NCI-H128 (cell line): ENCODE measurements at regions not wholly inside any gene's neighbourhood (a gene's known extent, or its start where the extent isn't known, plus 50 kb on each side); places are given as distances from the start of the nearest gene placed in this dataset.

Experiments used
- DNase-seq: peaks from one replicate; lab custom pipeline; 2025; ENCODE audit not compliant: unreplicated experiment; lab: John Stamatoyannopoulos, UW

DNA sequence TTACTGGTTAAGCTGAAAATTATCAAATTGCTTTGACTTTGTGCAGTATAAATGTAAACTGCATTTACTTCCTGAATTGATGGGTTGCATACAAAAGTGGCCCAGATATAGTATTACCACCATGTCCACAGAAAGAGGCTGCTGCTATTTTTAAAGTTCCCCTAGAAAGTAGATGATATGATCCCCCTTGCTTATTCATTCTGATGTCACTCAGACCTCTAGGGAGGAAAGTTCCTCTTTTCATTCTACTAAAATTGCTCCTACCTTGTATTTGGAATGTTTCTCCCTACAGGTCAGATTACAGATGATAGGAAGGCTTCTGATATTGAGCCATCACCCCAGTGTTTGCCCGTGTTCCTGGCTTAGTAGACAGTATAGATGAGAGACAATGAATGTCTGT, 247.6 kb upstream of the TNP1 start:
- no peak for DNase-seq

DNA sequence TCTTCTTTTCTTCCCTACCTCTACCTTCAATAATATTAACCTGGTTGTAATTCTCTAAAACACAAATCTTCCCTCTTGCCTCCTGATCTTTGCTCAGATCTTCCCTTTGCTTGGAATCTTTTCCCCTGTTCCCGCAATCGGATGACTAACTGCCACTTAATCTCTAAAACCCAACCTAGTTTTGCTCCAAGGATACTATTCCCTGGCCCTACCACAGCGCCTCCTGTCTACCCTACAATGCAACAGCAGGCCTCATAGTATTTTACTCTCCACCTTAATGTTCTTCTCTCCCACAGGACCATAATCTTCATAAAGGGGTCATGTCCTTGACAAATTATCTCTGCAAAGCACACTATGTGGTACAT, 246.8 kb upstream of the TNP1 start:
- no peak for DNase-seq

DNA sequence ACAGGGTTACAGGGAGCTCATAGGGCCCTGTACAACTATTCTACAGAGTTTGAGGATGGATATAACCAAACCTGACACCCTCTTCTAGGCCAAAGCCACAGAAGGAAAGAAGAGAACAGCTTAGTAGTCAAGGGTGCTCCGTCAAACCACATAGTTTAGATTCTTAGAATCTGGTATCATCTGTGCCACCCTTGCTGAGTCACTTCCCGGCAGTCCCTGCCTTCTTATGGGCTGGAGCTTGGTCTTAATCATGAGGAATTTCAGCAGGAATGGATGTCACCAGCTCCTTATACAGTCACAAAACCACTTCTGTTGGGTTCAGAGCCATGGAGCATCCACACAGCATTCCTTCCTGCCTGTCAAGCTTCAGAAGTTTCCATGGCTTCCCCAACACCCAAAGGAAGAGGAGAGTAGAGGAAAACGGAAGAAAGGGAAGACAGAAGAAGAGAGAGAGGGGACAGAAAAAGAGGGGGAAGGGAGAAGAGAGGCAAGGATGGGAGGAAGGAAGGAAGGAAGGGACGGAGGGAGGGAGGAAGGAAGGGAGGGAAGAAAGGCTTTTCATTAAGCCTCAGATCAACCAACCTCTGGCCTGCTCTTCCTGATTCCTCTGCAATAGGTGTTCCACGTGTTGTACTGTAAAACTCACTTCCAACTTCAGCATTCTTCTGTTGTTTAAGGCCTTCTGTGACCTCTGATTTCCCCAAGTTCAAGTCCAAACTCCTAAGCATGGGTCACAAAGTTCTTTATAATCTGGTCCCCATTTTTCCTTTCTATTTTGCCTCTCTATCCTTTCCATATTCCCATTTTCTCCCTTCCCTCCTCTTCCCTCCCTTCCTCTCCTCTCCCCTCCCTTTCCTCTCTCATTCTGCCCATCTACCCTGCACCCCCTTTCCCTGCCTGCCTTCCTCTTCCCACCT, 246.1 kb upstream of the TNP1 start:
- no peak for DNase-seq

DNA sequence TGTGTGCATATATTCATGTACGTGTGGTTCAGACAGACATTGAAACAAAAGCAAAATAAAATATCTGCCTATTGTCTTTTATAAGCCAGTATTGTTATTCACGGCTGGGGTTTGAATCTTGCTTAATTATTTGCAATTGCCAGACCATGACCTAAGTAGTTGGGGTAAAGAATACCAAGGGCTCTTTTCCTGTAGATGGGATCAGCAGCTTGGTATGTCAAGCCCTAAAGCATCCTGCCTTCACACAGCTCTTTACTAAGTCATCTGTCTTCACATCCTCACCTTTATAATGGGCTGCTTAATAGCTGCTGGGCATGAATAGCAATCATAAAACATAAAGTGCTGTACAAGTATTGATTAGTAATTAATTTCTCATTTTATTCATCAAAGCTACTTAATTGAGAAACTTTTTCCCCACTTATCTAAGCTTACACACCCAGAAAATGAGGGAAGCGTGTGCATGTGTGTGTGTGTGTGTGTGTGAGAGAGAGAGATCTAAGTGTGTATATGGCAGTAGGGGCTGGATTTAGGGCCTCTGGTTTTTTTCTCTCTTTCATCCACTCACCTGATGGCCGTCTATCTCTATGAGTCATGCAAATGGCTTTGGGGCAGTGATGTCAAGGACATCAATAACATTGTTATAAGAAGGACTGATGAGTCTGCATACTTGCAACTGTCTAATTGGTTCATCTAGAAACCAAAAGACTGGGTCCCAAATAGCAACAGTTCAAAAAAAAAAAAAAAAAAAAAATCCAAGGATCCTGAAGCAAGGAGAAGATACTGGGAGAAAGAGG, 244.1 kb upstream of the TNP1 start:
- no peak for DNase-seq

DNA sequence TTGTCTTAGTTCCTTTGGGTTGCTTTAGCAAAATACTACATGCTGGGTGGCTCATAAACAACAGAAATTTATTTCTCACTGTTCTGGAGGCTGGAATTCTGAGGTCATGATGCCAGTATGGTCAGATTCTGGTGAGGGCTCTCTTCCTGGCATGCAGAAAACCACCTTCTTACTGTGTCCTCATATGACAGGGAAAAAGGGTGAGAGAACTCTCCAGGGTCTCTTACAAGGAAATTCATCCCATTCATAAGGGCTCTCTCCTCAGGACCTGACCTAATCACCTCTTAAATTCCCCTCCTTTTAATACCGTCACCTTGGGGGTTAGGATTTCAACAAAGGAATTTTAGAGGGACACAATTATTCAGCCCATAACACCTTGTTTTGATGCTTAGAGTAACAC, 243.1 kb upstream of the TNP1 start:
- DNase-seq: no peak

DNA sequence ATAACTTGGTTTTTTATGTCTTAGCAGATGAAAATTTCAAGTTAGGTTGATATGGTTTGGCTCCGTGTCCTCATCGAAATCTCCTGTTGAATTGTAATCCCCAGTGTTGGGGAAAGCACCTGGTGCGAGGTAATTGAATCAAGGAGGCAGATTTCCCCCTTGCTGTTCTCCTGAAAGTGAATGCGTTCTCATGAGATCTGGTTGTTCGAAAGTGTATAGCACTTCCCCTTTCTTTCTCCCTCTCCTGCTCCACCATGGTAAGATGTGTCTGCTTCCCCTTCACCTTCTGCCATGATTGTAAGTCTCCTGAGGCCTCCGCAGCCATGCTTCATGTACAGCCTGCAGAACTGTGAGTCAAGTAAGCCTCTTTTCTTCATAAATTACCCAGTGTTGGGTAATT, 242.1 kb upstream of the TNP1 start:
- DNase-seq: no peak

DNA sequence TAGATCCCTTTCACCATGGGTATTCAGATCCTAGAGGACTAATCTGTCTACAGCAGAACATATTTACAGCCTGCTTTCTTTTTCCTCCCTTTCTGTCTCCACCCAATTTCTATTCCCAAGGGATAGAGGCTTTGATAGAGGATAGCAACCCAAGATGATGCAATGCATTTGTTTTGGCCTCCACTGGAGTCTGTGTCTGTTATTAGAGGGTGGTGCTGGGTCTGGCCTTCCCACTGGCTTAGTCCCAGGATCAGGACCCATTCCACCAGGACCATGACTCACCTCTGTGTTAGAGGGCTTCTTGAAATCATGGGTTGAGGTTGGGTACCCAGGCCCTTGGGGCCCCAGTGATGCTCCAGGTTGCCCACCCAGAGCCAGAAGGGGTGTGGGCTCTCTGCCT, 239.7 kb upstream of the TNP1 start:
- no peak for DNase-seq

DNA sequence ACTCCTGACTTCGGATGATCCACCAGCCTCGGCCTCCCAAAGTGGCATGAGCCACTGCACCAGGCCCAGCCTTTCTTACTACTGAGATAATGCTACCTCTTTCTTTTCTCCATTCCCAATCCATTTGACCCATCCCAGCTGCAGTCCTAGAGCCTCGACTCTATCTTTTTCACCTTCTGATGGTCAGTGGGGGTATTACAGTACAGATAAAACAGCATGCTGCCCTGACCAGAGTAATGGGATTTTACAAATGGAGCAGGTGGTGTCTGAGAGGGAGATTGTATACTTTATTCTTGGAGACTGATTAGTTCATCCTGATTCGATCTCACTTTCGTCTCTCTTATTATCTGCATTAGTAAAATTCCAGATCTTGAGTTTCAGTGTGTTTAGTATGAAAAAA, 238.6 kb upstream of the TNP1 start:
- no peak for DNase-seq

DNA sequence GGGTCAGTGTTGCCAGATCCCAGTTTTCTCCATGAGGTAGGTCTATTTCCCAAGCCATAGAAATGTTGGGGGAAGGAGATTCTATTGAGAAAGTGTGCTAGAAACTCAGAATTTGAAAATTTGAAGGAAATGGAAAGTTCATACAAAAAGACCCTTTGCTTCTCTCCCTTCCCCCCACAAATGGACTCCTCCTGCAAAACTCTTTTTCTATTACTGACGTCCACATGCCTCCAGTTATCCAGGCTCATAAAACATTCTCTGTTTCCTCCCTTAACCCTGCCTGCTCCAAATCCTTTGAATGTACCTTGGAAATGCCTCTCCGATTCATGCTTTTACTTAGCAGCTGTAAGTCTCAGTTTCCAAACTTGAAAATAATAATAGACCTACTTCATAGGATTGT, 237.5 kb upstream of the TNP1 start:
- no peak for DNase-seq

DNA sequence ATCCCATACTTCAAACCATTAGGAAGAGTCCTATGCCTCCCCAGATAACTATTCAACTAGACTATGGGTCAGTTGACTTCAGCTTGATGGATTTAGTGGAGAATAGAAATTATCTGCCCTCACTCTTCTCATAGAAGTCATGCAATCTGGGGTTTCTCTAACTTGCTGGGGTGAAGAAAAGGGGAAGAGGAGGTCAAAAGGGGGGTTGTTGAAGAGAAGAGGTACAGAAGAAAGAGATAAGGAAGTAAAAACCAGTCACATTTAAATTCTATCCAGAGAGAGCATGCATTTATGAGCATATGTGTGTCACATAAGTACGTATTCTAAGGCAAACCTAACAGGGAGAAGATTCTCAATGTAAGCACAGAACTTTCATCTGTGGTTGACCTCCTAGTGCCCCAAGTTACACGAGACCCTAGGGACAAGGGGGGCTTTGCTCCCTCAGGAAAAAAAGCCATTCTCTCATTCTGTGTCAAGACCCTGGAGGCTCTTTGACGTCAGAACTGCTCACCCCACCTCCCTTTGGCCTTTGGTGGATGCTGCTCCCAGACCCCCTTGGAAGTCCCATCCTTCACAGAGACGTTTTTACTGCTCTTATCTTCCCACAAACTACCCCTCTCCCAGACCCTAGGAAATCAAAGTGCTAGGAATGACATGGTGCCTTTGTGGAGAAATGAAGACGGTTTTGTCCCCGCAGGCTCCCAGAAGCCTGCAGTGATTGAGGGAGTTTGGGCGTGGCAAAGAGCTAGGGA, 236.8 kb upstream of the TNP1 start:
- no peak for DNase-seq

DNA sequence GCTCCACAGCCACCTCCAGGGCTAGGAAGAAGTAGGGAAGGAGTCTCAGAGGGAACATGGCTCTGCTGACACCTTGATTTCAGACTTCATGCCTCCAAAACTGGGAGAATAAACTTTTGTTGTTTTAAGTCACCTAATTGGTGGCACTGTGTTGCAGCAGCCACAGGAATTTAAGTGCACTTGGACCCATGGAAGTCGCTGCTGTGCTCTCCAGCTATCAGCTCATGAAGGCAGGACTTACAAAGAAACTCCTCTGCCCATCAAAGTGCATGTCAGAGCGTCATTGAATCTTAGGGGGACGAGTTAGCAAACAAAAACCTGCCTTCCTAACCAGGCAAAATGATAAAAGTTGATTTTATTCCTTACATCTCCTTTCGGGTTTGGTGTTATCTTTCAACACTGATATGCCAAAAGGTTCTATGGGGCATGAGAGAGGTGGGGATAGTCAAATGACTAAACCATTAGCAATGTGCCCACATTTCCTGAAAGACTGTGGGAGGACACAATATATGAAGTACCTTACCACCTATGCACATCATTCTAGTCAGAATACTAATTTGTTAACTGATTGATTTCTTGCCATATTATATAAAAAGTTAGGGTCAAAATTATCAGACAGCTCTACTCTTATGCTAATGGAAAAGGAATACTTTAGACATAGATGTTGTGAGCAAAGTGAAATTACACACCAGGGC, 235.8 kb upstream of the TNP1 start:
- DNase-seq: no peak

DNA sequence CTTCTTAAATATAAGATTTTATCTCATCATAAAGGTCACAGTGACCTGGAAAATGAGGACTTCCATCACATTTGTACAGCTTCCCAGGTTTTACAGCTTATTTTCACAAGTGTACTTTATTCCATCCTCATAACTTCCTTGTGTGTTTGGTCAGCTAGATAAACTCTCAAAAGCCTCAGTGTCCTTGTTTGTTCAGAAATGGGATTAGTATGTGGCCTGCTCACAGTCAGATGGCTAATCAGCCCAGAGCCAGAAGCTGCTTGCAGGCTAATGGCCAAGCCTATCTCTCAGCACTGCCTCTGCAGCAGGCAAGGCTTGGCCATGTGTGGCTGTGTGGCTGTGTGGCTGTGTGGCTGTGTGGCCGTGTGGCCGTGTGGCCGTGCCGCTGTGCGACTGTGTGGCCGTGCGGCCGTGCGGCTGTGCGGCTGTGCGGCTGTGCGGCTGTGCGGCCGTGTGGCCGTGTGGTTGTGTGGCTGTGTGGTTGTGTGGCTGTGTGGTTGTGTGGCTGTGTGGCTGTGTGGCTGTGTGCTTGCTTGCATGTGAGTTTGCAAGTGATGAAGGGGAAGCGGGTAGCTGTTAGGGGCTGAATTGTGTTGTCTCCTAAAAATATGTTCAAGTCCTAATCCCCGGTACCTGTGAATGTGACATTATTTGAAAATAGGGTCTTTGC, 233.0 kb upstream of the TNP1 start:
- DNase-seq: no peak

DNA sequence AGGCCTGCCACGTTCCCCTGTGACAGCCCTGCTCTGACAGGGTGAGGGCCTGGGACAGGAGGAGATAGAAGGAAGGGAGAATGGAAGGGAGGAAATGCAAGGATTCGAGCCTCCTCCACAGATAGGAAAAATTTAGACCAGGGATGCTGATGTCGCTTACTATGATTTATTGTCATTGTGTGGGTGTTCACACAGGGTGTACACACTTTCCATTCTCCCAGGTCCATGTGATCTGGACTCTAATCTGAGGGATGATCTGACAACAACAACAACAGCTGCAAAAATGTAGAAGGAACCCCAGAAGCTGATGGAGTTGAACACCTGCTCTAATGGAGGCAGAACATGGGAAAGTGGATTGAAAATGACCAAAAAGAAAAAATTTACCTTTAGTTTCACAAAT, 231.7 kb upstream of the TNP1 start:
- DNase-seq: no peak

DNA sequence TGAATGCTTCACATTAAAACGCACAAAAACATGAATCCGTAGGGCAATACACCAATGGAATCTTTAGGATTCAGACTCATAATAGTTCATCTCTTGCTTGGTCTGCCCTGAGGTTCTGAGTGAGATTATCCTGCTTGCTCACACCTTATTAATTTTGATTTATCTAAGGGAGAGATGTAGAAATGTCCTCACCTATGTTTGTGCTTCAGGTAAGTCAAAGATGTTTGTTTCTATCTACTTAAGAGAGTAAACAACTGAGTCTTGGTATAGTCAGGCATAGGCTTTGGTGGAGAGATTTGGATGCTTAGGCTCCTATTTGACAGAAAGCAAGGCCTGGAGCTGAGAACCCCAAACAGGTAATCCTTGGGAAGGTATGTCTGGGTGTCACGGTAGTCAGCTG, 231.0 kb upstream of the TNP1 start:
- DNase-seq: no peak

DNA sequence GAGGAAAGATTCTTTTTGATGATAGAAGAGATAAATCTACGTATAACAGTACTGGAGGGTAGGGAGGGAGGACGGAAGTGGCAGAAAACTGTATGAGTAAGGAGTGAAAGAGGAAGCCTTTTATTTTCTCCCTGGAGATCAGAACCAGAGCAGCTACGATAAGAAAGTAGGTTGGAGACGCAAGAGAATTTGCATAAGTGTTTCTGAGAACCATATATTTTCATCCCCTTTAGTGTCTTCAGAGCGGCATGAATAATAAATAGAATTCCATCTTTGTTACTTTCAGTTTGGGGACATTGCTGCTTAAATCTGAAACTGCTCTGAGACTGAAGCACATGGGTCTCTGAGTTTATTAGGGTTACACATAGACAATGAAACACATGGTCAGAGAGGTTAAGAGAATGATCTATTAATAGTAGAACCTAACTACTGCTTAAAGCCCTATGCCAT, 230.2 kb upstream of the TNP1 start:
- no peak for DNase-seq

DNA sequence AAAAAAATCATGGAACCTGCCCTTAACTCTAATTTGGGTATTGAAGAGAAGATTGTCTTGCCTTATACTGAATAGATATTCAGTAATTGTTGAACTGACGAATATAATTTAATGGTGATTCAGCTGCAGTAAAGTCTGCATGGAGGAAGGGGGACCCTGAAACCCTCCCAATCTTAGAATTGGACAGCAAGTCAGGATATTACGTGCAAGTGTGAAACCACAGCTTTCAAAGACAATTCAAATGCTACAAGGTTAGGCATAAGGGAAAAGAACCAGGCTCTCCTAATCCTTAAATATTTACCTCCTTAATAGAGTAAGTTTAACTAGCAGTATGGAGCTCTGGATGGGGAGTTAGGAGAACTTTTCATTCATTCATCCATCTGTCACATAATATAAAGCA, 226.9 kb upstream of the TNP1 start:
- DNase-seq: no peak

DNA sequence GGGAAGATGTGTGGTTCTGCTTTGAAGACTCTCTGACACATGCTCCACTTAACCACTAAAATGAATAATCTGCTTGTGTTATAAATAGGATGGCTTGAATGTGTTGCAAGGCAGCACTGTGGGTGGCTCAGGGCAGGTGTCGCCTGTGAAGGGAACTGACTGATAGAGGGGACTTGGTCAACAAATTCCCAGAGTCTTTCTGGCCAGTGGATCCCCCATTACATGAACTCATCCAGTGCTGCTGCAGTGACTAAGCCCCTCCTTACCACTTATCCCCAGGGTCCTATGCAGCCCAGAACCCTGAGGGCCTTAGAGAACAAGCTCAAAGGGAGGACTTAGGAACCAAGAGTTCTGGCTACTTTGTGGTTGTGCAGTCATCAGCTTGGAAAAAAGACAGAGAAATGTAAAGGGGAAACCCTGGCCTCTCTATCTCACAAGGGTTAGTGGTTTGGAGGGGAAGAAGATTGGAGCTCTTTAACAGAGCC, 226.2 kb upstream of the TNP1 start:
- no peak for DNase-seq

DNA sequence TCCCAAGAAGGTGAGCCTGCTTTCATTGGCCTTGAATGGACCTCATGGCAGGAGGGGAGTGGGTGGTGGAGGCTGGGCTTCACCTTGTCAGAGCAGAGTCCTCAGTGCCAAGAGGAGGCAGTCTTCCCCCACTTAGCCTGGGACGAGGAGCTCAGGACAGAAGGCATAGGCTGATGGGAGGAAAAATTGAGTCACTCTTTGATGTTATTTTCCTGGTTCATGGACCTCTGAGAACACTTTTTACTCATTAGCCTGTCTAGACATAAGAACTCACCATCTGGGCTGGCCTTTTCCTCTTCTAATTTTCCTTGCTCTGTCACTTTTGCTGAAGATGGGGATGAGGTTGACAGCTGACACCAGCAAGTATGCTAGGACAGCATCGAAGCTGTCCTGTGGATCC, 225.7 kb upstream of the TNP1 start:
- no peak for DNase-seq

DNA sequence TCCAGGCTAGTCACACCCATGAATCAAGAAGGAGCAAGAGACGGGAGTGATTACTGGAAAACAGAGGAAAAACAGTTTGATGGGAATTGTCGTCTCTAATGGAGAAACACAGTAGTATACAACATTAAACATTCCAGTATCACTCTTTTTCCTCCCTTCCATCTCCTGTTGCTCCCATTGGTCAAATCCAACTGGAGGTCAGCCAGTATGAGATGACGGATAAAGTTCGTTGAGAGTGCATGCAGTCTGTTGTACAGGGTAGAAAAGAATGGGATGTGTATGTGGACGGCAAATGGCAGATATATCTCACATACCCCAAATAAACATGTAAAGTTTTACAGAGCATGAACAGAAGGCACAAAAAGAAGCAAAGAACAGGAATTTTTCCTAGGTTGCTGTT, 221.9 kb upstream of the TNP1 start:
- no peak for DNase-seq

DNA sequence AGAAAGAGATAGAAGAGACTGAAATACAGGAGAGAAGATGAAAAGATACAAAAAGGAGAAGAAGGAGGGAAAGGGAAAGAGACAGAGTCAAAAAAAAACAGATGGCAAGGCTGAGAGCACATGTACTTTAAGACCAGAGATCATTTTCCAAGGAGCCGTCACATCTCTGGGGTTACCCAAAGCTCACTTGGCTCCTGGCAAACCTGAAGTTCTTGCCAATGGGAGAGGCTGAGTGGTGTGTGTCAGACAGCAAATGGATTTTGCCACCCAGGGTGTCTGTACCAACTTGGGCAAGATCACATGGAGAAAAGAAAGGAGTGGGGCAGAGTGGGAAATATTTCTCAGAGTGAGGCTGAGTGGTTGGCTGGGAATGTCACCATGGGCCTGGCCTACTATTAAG, 219.3 kb upstream of the TNP1 start:
- DNase-seq: no peak
